Smooth muscle cell (in vitro differentiated cells): ENCODE measurements at regions not wholly inside any gene's neighbourhood (a gene's known extent, or its start where the extent isn't known, plus 50 kb on each side); places are given as distances from the start of the nearest gene placed in this dataset.

Experiments used
- DNase-seq: peaks from one replicate; lab custom pipeline; 2025; ENCODE audit not compliant: unreplicated experiment; lab: John Stamatoyannopoulos, UW
- H2AFZ ChIP-seq: fragments of 200-600 bp; sonication (generic); 2 replicates; pipeline ENCODE4 v1.6.0; 2016; ENCODE audit warnings: antibody characterized with exemption, low read depth, mild to moderate bottlenecking
- H3F3A ChIP-seq: fragments of 200-600 bp; sonication (generic); 2 replicates; pipeline ENCODE4 v1.6.0; 2017; ENCODE audit warnings: antibody characterized with exemption, low read depth
- H3K27ac ChIP-seq: fragments of 200-600 bp; sonication (generic); 2 replicates; pipeline ENCODE4 v1.5.1; 2016; ENCODE audit warnings: low read depth, mild to moderate bottlenecking
- H3K27me3 ChIP-seq: fragments of 200-600 bp; sonication (generic); 2 replicates; pipeline ENCODE4 v1.6.1; 2016; ENCODE audit warnings: low read depth, mild to moderate bottlenecking
- H3K36me3 ChIP-seq: fragments of 200-600 bp; sonication (generic); 2 replicates; pipeline ENCODE4 v1.5.1; 2016; ENCODE audit warnings: low read depth
- H3K4me1 ChIP-seq: fragments of 200-600 bp; sonication (generic); 2 replicates; pipeline ENCODE4 v1.5.1; 2016; ENCODE audit warnings: low read depth
- H3K4me2 ChIP-seq: fragments of 200-600 bp; sonication (generic); 2 replicates; pipeline ENCODE4 v1.6.0; 2016; ENCODE audit warnings: mild to moderate bottlenecking
- H3K4me3 ChIP-seq: fragments of 200-600 bp; sonication (generic); 2 replicates; pipeline ENCODE4 v1.5.1; 2016; ENCODE audit warnings: mild to moderate bottlenecking
- H3K79me2 ChIP-seq: fragments of 200-600 bp; sonication (generic); 2 replicates; pipeline ENCODE4 v1.6.0; 2016; ENCODE audit warnings: low read depth, mild to moderate bottlenecking
- H3K9ac ChIP-seq: fragments of 200-600 bp; sonication (generic); 2 replicates; pipeline ENCODE4 v1.6.0; 2016; ENCODE audit warnings: low read depth
- H3K9me3 ChIP-seq: fragments of 200-600 bp; sonication (generic); replicated peaks from 2 replicates; pipeline ENCODE4 v1.5.1; 2016; ENCODE audit warnings: low read depth
- H4K20me1 ChIP-seq: fragments of 200-600 bp; sonication (generic); 2 replicates; pipeline ENCODE4 v1.6.0; 2016; ENCODE audit warnings: low read depth
- CTCF ChIP-seq: fragments of 200-600 bp; sonication (generic); IDR thresholded peaks from 2 replicates; pipeline ENCODE4 v1.5.1; 2017; ENCODE audit warnings: borderline replicate concordance, mild to moderate bottlenecking, antibody characterized with exemption; ENCODE audit not compliant: insufficient read depth, poor library complexity, severe bottlenecking
- WGBS: methylation state at CpG from one replicate; pipeline ENCODE4 v1.1.7; 2016; ENCODE audit warnings: low lambda C conversion rate; 5-methylcytosine and 5-hydroxymethylcytosine counted together

DNA sequence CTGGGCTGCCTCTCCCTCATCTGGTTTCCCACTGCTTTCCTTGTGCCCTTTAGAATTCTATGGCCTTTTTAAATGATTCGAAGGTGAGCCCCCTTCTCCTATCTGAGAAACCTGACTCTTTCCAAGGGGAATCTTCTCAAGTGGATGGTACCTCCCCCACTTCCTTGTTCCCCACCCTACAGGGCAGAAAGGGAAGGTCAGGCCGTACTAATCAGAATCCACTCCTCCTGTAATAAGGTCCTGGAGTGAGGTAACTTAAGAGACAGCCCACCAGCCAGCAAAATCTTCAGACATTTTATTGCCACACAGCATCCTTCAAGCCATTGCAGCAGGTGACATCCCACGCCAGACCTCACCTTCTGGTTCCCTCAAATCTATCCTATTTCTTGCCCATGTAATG is 84.5 kb downstream of the MINAR1 start:
- no peaks in the 10 kb centered on the region for H3K36me3 ChIP-seq
- no peak overlapping the region for H2AFZ ChIP-seq
- no peaks in the 10 kb centered on the region for H3K79me2 ChIP-seq
- H3K27ac ChIP-seq = no peak overlapping the region
- H3K4me2 ChIP-seq = no peak overlapping the region
- TF ChIP-seq CTCF = no peak
- H3K9ac ChIP-seq = no peak overlapping the region
- H3K4me1 ChIP-seq = no peaks in the 10 kb centered on the region
- WGBS = 94% methylated on average over 3 of the region's 3 CpGs
- DNase-seq = no peak
- H3K9me3 ChIP-seq = no peaks in the 10 kb centered on the region
- H3K27me3 ChIP-seq = no peaks in the 10 kb centered on the region
- H3F3A ChIP-seq = no peaks in the 10 kb centered on the region
- H3K4me3 ChIP-seq = no peak overlapping the region
- no peaks in the 10 kb centered on the region for H4K20me1 ChIP-seq

GRCh38 chr15:79519628-79520027 is 87.5 kb downstream of the MINAR1 start:
- no peaks in the 10 kb centered on the region for H3F3A ChIP-seq
- H3K4me2 ChIP-seq = no peak overlapping the region
- TF ChIP-seq CTCF = no peak
- no peak overlapping the region for H3K4me3 ChIP-seq
- no peaks in the 10 kb centered on the region for H3K9me3 ChIP-seq
- no peaks in the 10 kb centered on the region for H3K36me3 ChIP-seq
- no peak overlapping the region for H3K9ac ChIP-seq
- no peaks in the 10 kb centered on the region for H3K27me3 ChIP-seq
- no peak overlapping the region for H2AFZ ChIP-seq
- 96% methylated on average over 3 of the region's 3 CpGs for WGBS
- no peak overlapping the region for H3K27ac ChIP-seq
- no peak for DNase-seq
- no peaks in the 10 kb centered on the region for H3K79me2 ChIP-seq
- H4K20me1 ChIP-seq = no peaks in the 10 kb centered on the region
- H3K4me1 ChIP-seq = no peaks in the 10 kb centered on the region

- H2AFZ ChIP-seq = no peak overlapping the region
- H3K9ac ChIP-seq = no peak overlapping the region
- H3K79me2 ChIP-seq = no peaks in the 10 kb centered on the region
- H4K20me1 ChIP-seq = no peaks in the 10 kb centered on the region
- H3K36me3 ChIP-seq = no peaks in the 10 kb centered on the region
- H3F3A ChIP-seq = no peaks in the 10 kb centered on the region
- DNase-seq = no peak
- no peaks in the 10 kb centered on the region for H3K4me1 ChIP-seq
- H3K27ac ChIP-seq = no peak overlapping the region
- no peak for TF ChIP-seq CTCF
- WGBS = 99% methylated on average over 2 of the region's 2 CpGs
- H3K27me3 ChIP-seq = no peaks in the 10 kb centered on the region
- H3K4me2 ChIP-seq = no peak overlapping the region
- no peaks in the 10 kb centered on the region for H3K9me3 ChIP-seq
- no peak overlapping the region for H3K4me3 ChIP-seq
These were observed 88.5 kb downstream of the MINAR1 start for GRCh38 chr15:79520654-79521053.

DNA sequence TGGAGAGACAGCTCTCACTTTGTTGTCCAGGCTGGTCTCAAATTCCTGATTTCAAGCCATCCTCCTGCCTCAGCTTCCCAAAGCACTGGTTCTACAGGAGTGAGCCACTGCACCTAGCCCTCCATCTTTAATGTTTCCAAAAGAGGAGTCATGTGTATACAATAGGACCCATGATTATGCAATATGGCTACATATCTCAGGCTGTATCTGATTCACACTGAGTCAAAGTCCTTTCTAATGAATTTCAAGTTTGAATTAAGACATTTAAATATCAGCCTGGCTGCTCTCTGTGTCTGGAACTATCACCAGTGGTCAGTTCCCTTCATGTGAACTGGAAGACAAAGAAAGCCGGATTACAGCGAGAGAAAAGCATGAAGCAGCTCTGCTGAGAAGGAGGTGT is 90.5 kb downstream of the MINAR1 start:
- Histone ChIP-seq H4K20me1 (no peaks in the 10 kb centered on the region), H3K4me1 (no peaks in the 10 kb centered on the region), H3K9ac (no peak overlapping the region), H3K4me3 (no peak overlapping the region), H3K9me3 (no peaks in the 10 kb centered on the region), H3K79me2 (no peaks in the 10 kb centered on the region), H3K36me3 (no peaks in the 10 kb centered on the region), H3K27me3 (no peaks in the 10 kb centered on the region), H3F3A (no peaks in the 10 kb centered on the region), H2AFZ (no peak overlapping the region), H3K27ac (peak overlapping the region; percentile 36), H3K4me2 (peak overlapping the region; percentile 8)
- 88% methylated on average over 2 of the region's 2 CpGs for WGBS
- TF ChIP-seq CTCF = no peak
- no peak for DNase-seq
